ENCODE measurements at regions not wholly inside any gene's neighbourhood (a gene's known extent, or its start where the extent isn't known, plus 50 kb on each side); places are given as distances from the start of the nearest gene placed in this dataset.
"Not testable (repeated sequence)": the region's sequence is repeated elsewhere in the genome, so short reads cannot be mapped to it uniquely, and the experiment has no call there.

DNA sequence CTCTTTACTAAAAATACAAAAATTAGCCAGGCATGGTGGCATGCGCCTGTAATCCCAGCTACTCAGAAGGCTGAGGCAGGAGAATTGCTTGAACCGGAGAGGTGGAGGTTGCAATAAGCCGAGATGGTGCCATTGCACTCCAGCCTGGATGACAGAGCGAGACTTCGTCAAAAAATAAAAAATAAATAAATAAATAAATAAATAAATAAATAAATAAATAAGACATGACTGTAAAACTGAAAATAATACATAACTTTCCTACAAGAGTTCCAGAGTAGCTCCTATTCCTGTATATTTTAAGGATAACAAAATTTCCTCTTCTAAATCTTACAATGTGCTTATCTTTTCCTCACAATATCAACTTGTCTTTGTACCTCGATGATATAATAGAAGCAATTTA is 549.4 kb downstream of the TRAM1L1 start:
- not testable (repeated sequence) for DNase-seq

DNA sequence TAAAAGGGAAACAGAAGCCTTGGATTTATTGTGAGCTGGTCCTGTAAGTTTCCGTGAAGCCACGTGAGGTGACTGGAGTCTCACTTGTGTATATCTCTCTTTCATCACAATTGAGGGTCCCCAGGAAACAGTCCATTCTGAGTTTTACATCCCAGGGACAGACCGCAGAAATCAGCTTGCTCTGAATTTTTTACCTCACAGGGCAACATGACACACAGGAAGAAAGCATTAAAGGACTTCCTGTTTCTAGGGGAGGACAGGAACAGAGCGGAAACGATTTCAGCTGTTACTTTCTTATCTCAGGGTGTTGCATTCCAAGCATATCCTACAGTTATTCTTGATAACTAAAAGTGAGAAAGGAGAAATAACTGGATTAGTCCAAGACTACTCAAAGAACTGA is 553.5 kb downstream of the TRAM1L1 start:
- no peak for DNase-seq

DNA sequence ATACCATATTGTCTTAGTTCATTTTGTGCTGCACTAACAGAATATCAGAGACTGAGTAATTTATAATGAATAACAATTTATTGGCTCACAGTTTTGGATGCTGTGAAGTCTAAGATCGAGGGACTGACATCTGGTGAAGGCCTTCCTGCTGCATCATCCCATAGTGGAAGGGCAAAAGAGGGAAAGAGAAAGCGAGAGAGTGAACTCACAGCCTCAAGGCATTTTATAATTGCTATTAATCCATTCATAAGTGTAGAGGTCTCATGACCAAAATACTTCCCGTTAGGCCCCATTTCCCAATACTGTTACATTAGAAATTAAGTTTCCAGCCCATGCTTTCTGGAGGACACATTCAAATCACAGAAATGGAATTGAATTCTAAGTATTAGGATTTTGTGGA is 554.4 kb downstream of the TRAM1L1 start:
- DNase-seq, result no peak

DNA sequence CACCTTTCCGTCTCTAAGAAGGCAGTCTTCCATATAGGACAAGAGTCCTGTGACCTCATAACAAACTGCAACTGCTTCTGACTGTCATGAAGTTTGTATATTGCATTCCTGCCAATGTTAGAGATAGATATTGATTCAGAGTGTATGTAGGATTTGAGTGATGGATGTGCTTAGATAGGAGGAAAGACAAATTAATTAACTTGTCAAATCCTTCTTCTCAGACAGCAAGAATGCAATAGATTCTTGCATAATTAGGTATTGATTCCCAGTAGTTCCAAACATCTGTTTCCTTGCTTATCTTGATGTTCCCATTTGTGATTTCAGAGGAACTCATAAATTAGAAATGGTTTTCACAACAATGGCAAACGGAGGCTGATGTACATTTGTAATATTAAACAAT is 555.3 kb downstream of the TRAM1L1 start:
- DNase-seq, result no peak

DNA sequence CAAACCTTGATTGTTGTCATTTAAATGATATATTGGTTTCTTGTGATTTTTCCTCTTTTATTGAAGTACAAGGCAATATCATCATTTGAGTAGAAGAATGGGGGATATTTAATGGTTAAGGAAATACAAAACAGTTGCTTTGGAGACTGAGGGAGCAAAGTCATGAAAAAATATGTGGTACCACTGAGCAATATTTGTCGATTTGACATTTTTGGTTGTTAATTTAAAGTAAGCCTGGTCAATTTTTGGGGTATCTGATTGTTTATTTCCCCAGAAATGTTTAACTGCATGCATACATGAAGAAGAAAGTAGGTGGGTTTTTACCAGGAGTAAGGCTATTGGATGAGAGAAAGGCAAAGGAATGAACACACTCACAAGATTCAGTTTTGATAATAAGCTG is 556.2 kb downstream of the TRAM1L1 start:
- DNase-seq, result no peak

DNA sequence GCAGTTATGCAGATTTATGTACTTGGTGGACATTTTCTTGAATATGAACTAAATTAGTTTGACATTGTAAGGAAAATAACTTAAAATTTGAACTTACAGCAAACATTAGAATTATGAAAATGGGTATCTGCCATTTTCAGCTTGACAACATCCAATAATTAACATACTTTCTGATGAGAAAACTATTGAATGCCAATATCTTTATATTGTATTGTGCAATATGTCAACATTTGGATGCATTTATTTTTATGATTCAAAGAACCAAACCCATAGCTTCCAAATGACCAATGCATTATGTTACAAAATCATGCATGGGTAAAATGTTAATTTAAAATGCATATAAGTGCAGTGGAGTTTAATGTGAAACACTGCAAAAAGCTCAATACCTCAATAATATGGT is 562.5 kb downstream of the TRAM1L1 start:
- DNase-seq, result no peak

DNA sequence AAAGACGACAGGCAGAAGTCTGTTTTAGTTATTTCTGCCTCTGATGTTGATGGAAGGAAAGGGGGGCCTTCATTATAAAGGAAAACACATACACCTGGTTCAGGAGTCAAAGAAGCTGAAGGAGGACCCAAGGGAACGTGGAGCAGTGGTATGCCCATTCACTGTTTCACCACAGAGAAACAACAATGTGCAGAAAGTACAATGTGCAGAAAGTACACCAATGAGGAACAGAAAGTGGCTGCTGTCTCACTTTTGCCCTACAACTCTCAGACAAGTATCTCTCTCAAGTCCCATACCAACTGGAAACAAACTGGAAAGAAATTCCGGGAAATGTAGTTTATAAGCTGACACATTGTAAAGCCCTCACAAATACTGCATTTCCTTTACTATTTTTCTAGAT is 564.5 kb downstream of the TRAM1L1 start:
- no peak for DNase-seq

DNA sequence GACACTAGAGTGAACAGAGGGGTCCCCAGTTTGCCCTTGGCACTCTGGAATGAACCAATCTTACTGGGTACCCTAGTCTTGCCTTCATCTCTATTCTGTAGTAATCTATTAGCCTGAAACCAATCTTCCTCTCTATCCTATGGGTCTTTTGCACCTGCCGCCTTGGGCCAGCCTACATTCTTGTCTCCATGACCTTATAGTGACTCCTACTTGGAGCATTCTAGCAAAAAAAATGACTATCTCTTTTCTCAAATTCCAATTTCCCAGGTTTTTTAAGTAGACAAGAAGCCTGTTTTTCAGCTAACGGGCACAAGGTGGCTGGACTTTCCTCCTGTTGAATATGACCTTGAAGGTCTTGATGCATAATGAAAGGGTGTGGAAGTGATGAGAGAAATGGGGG is 568.7 kb downstream of the TRAM1L1 start:
- no peak for DNase-seq

DNA sequence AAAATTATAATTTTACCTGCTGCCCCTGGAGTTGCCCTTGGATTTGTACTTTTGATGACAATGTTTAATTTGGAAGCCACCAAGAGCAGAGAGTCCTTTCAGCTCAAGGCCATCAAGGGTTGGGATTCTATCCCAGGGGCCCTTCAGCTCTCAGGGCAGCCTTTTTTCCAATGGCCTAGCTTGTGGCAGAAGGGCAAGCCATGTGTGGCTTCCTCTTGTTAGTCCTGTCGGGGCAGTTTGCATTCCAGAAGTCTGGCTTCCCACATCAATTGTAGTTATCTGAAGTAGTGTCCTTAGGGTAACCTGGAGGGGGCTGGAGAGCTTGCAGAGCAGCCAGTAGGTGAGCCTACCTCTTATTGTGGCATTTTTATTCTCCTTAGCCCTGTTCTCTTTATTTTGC is 569.4 kb downstream of the TRAM1L1 start:
- no peak for DNase-seq

DNA sequence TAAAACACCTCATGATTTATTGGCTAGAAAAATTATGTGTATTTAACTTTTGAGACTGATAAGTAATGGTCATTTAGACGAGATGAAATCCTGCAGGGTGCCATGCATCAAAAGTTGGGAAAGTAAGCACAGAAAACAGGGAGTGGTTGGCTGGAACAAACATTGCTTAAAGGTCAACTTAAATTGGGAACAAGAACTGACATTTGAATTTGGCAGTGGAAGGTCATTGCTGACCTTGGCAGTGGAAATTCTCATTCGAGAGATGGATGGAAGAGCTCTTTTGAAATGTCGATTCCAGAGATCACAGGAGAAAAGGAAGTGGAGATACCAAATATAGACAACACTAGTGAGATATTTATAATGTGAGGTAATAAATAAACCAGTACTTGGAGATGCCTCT is 572.8 kb downstream of the TRAM1L1 start:
- no peak for DNase-seq

DNA sequence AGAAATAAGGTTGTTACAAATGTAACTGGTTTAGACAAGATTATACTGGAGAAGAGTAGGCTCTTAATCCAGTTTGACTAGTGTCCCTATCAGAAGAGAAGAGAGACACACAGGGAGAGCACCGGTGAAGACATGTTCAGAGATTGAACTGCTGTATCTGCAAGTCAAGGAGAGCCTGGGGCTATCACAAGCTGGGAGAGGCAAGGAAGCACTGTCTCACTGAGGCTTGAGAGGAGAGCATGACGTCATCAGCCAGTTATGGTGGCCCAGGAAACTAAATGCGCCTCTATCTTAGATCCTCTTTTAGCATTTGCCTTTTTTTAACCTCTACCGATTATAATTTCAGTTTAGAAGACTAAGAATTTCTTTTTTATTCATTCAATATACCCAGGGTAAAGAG is 583.4 kb downstream of the TRAM1L1 start:
- no peak for DNase-seq

DNA sequence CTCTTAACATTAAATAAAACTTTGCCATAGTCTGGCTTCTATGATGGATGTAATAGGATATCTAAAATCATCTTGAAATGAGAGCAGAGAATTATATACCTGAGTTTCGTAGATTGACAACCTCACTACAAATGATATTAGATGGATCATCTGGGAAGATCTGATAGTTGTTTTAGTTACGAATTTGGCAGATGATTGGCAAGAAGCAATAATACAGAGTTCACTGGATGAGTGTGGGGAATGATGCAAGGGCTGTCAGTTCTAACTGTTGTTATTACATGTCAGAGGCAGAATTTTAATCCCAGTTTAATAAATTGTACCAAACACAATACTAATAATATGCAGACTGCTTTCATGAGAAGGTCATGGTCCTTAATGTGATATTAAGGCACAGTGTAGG is 585.2 kb downstream of the TRAM1L1 start:
- no peak for DNase-seq

DNA sequence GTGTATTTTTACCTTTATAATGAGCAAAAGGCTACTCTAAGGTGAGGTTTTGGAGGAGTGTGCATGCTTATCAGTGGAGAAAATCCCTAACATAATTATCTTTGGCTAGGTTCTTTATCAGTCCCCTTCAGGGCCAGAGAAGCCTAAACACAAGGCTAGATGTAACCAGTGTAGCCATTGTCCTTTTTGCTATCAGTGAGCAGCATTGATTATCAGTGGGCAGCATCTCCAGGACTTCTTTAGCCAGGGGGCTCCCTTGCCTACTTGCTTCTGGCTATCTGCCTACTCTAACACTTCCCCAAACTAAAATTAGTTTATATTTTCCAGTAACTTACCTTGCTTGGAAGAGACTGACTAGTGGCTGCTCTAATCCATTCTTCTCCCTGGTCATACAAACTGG is 595.6 kb downstream of the TRAM1L1 start:
- no peak for DNase-seq

DNA sequence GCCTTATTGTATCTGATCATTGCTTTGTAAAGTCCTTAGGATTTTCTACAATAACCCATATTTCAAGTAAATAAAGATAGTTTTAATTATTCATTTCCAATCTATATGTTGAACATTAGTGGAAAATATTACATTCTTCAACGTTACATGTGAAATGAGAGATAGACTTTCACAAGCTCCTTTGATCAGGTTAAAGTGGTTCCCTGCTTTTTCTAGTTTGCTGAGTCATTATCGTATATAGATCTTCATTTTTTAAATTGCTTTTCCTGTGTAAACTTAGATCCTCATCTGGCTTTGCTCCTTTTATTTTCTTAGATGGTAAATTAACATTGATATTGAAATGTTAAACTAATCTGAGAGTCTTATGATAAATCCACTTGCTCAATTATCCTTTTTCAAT is 599.0 kb downstream of the TRAM1L1 start:
- no peak for DNase-seq

DNA sequence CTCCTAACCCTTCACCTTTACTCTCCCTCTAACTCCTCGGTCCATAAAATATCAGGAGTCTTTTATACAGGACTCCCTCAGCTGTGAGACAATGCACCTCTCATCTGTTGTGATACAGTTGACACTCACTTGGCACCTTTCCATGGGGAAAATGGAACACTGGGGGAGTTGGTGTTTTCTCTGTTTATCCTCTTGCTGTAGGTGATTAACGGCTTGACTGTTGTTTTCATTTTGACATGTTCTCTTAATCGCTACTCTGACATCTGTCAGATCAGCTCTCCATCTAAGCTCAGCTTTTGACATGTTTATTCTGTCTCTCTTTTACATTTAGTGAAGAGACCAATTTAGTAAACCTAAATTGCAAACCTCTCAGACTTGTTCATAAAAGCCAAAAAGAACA is 604.8 kb downstream of the TRAM1L1 start:
- no peak for DNase-seq

DNA sequence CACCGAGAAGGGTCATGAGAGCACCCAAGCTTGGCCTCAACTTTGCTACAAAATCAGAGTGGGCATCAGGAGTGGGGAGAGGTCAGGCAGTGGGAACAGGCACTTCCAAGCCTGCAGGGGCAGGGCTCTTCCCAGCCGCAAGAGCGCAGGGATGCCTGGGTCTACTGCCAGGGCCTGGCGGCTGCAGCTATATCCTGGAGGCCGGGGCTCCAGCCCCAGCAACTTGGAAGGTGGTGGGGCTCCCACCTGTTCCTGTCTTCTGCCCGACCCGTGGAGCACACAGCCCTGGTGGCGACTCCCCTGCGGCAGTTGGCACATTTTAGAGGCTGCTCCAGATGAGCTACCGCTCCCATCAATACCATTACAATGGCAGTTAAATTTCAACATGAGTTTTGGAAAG is 607.0 kb downstream of the TRAM1L1 start:
- no peak for DNase-seq

DNA sequence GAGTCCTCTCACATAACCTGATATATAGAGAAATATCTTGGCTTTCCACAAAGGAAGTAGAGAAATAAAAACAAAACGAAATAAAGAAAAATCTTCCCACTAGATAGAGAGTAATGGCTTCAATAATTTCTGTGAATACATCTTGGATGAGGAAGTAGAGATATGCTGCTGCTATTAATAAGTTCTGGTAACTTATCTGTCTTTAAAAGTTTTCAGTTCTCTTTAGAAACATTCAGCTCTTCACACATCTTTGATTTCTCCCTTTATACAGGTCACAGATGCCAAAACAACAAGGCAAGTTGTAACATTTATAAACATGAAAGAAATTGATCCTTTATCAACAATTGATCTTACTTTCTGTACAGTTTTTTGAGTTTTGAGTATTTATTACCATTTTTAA is 615.8 kb downstream of the TRAM1L1 start:
- no peak for DNase-seq

DNA sequence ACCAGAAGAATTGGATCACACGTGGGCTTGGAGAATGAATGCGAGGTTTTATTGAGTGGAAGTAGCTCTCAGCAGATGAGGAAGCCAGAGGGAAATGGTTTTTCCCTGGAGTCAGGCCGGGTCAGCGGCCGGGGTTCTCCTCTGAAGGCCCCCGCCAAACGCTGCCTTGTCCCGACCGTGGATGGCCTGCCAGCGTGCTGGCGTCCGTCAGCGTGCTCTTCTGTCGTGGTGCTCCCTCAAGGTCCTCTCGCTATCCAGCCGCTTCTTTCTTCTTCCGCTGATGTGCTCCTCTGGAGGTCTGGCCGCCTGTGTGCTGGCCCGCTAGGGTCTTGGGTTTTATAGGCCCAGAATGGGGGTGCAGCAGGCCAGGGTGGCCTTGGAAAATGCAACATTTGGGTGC is 632.2 kb downstream of the TRAM1L1 start:
- no peak for DNase-seq

DNA sequence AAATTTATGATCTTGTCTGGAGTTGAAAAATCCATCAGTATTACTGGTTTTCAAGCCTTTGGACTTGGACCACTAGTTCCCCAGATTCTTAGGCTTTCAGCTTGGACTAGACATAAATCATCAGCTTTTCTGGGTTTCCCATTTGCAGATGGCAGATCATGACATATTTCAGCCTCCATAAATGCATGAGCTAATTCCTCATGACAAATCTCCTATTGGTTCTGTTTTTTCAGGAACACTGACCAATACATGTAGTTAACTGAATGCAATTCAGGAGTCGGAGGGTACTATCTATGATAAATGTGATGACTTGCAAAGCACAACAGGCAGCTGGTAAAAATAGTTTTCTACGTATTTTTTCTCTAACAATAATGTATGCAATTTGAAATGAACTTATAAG is 635.6 kb downstream of the TRAM1L1 start:
- no peak for DNase-seq

DNA sequence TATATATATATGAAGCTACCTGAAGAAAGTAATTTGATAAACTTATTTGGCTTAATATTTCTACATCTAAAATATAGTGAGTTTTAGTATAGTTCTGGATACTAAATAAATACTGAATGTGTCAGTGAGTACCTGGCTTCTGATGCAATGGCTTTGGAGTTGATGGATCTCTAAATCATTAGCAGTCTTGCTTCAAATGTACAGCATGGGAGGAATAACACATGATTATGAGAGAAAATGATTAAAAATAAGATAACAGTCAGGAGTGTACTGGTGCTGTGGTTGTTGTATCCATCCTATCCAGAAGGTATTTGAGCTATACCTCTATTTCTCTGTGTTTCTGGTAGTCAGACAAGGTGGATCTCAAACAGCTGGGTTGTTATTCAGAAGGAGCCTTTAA is 641.3 kb downstream of the TRAM1L1 start:
- DNase-seq, result no peak

DNA sequence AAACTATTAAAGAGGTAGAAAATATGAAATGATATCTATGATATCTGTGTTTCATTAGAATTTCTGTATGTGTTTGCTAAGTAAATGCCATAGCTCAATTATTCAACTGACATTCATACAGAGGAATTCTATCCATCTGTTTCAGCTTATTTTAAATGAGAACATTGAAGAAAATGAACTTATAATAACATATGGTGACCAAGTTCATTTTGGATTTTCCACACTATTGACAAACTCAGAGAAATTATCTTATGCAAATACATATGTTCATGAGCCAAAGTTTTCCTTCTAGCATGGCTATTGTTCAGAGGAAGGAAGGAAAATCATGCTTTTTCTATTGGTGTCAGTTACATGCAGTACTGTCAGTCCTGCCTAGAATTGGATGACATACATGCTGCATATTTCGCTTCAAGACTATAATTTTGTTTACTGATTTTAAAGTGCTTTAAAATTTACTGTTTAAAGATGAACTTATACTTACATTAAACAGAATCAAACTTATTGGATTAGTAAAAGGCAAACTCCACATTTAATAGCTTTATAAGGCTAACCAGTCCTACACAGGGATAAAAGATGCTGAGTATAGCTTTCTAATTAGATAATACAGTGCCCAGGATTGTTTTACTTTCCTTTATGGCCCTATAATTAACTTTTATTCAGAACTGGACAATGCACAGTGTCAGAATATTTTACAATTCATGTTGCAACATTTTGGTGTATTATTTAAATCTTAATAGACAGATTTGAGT is 646.2 kb downstream of the TRAM1L1 start:
- DNase-seq, result no peak

DNA sequence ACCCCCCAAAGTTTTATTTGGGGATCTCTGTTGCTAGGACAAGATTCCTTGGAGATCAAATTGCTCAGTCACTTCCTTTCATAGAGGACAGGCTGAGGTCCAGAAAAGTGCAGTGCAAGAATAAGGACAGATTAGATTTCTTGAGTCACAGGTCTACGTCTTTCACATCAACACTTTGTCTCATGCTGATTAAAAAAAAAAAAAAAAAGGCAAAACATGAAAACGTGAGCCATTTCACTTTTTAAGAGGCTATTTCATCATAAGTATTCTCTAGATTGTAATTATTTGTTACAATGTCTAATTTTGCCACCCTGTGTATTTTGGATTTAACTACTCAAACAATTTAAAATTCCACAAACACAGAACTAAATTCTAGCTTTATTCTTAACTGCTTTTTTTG is 647.0 kb downstream of the TRAM1L1 start:
- no peak for DNase-seq

DNA sequence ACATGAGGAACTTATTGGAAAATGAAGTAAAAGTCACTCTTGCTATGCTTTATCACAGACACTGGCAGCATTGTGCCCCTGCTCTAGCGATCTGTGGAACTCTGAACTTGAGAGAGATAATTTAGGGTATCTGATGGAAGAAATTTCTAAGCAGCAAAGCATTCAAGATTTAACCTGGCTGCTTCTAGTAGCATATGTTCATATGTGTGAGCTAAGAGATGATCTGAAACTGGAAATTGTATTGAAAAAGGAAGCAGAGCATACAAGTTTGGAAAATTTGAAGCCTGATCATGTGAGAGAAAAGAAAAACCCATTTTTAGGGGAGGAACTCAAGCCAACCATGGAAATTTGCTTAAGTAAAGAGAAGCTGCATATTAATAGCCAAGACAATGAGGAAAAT is 657.7 kb downstream of the TRAM1L1 start:
- DNase-seq, result no peak

DNA sequence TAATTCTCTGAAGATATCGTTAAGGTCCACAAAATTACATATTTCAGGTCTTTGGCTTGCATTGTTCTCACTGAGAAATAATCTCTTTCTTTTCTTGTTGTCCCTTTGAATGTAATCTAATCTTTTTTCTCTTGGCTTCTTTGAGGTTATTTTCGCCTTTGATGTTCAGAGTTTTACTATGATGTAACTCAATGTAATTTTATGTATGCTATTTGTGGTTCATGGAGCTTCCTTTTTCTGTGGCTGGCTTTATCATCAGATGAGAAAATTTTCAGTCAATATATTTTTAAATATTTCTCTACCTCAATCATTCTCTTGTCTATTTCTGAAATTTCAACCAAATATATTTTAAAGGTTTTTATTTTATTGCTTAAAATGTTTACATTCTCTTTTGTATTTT is 672.2 kb downstream of the TRAM1L1 start:
- no peak for DNase-seq

DNA sequence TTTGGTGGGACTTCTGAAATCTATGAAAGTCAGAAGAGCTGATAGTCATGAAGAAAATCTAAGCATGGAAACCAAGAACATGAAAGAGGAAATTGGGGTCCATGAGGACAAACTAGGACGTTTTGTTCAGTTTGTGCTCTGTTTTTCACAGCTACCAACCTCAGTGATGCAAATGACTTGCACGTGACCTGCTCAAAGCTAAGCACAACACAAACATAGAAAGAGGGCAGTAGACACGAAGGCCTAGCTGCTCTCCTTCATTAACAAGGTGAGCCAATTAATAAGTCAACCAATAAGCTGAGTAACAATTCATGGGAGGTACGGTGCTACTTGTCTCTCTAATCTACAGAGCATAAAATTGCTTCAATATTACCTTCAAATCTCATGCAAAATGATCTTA is 684.1 kb downstream of the TRAM1L1 start:
- no peak for DNase-seq

DNA sequence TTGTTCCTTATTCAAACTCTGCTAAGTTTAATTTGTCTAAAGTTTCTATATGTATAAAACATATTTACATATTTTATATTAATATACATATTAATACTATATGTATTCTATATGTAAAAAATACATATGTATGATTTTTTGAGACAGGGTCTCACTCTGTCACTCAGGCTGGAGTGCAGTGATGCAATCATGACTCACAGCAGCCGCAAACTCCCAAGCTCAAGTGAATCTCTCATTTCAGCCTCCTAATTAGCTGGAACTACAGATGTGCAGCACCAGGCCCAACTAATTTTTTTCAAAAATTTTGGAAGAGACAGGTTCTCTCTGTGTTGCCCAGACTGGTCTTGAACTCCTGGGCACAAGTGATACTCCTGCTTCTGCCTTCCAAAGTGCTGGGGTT is 684.9 kb downstream of the TRAM1L1 start:
- DNase-seq, result no peak
